COLO668 (cell line): ENCODE measurements at regions not wholly inside any gene's neighbourhood (a gene's known extent, or its start where the extent isn't known, plus 50 kb on each side); places are given as distances from the start of the nearest gene placed in this dataset.

Source experiments
- DNase-seq: peaks from one replicate; lab custom pipeline; 2025; ENCODE audit not compliant: unreplicated experiment; lab: John Stamatoyannopoulos, UW

GRCh38 chr7:98518159-98518947 is 98.7 kb upstream of the NPTX2 start:
- no peak for DNase-seq

DNA sequence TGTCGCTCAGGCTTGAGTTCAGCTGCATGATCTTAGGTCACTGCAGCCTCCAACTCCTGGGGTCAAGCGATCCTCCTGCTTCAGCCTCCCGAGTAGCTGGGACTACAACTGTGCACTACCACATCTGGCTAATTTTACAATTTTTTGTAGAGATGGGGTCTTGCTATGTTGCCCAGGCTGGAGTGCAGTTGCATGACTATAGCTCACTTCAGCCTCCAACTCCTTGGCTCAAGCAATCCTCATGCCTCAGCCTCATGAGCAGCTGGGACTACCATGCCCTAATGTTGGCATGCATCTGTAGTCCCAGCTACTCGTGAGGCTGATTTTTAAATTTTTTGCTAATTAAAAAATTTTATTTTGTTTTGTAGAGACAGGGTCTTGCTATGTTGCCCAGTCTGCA is 101.9 kb upstream of the NPTX2 start:
- no peak for DNase-seq

- no peak for DNase-seq
These were observed 102.7 kb upstream of the NPTX2 start for GRCh38 chr7:98514211-98515031.

GRCh38 chr7:98511175-98511574 is 105.9 kb upstream of the NPTX2 start:
- DNase-seq = no peak

DNA sequence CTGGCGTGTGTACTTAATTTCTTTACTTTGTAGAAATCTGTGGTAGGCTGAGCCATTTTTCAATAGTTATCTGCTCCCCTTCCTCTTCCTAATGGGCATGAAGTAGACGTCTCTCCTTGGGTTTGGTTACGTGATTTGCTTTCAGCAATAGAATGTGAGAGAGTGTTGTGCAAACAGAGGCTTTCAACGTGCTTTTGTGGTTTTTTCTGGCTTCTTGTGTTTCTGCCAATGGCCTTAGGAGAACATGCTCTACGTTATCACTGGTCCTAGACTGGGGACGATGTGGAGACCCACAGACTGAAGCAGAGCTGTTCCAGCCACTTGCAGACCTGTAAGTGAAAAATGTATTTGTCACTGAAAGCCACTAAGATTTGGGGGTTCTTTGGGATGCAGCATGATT is 107.2 kb upstream of the NPTX2 start:
- no peak for DNase-seq

- DNase-seq = no peak
These were observed 105.6 kb upstream of the BAIAP2L1 start for GRCh38 chr7:98506471-98506870.

- no peak for DNase-seq
These were observed 99.9 kb upstream of the BAIAP2L1 start for GRCh38 chr7:98500764-98501163.

DNA sequence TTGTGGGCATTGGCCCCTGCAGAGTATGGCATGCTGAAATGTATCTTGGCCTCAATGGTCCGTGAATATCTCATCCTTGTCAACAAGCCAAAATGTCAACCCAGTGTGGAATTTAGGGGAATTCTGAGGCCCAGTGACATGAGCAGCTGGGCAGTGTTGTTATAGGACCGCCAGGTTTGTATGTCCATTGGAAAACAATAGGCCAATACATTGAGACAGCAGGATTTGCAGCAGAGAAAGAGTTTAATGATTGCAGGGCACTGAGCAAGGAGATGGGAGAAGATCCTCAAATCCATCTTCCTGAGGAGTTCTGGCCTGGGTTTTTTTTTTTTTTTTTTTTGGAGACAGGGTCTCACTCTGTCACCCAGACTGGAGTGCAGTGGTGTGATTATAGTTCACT is 95.7 kb upstream of the BAIAP2L1 start:
- DNase-seq = no peak

- DNase-seq = no peak
These were observed 94.5 kb upstream of the BAIAP2L1 start for GRCh38 chr7:98495200-98495955.

DNA sequence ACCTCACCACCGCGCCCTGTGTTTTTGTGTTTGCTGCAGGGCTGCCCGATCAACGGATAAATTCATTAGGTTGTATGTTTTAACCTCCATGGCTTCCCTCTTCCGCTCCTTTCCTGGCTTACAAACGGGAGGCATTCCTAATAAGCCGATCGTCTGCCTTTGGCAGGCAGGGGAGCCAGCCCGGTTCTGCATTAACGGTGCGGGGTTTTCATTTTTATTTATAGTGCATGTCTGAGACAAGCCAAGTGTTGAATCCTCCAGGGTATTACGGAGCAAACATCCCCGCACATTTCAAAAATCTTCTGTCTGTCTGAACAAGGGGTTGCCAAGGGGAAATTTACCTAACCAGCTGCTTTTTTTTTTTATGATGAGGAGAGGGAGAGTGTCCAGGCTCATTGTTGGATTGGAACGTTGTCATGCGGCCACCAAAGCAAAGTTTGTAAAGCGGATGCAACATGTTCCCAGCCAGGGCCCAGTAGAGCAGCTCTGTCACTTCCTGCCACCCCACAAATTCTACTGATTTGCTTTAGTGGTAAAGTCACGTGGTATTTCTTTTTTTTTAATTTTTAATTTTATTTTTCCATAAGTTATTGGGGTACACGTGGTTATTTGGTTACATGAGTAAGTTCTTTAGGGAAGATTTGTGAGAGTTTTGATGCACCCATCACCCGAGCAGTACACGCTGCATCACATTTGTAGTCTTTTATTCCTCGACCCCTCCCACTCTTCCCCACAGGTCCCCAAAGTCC is 92.3 kb upstream of the BAIAP2L1 start:
- DNase-seq = no peak

DNA sequence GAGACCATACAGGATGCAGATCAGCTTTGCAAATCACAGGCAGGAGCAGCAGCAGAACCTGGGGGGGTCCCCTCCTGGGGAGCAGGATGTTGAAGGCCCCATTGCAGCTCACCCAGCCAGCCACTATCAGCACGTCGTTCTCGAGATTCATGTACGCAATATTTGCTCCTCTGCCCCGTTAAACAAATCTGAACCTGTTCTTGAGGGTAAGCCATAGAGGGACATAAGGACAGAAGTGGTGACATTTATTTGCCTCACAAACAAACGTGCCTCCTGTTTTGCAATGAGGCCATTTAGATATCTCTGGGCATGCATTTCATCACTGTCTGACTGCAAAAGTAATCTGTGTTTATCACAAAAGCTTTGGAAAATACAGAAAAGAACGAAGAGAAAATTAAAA is 87.3 kb upstream of the BAIAP2L1 start:
- no peak for DNase-seq

GRCh38 chr7:98483964-98484545 is 83.2 kb upstream of the BAIAP2L1 start:
- no peak for DNase-seq

DNA sequence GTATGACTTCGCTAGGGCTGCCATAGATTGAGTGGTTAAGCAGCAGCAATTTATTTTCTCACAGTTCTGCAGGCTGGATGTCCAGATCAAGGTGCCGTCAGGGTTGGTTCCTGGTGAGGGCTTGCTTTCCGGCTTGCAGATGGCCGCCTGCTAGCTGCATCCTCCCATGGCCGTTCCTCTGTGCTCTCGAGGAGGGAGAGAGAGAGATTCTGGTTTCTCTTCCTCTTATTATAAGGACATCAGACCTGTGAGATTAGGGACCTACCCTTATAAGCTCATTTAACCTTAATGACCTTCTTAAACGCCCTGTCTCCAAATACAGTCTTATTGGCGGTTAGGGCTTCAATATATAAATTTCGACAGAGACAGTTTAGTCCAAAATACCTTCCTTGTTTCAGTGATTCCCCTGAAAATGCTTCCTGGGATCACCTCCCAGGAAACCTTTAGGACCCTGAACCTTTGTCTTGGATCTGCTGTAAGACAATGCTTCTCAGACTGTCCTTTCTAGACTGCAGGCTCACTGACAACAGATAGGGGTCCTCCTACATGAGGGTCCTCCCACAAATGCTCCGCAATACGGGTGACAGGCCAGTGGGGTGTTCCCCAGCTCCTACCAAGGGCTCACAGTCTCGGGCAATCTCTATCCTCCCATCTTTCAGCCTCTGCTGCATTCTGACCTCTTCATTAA is 82.5 kb upstream of the BAIAP2L1 start:
- no peak for DNase-seq

- DNase-seq = no peak
These were observed 78.4 kb upstream of the BAIAP2L1 start for GRCh38 chr7:98479318-98479717.

DNA sequence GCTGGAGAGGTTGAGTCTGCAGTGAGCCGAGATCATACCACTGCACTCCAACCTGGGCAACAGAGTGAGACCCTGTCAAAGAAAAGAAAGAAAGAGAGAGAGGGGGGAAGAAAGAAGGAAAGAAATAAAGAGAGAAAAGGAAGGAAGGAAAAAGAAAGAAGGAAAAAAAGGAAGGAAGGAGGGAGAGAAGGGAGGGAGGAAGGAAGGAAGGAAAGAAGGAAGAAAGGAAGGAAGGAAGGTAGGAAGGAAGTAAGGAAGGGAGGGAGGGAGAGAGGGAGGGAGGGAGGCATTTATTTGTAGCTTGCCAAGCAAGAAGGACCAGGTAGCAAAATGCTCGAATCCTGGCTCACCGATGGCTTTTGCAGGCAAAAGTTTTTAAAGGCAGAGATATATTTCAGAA is 74.5 kb upstream of the BAIAP2L1 start:
- DNase-seq = no peak

GRCh38 chr7:98474558-98474957 is 73.7 kb upstream of the BAIAP2L1 start:
- no peak for DNase-seq

GRCh38 chr7:98472521-98472954 is 71.6 kb upstream of the BAIAP2L1 start:
- no peak for DNase-seq

DNA sequence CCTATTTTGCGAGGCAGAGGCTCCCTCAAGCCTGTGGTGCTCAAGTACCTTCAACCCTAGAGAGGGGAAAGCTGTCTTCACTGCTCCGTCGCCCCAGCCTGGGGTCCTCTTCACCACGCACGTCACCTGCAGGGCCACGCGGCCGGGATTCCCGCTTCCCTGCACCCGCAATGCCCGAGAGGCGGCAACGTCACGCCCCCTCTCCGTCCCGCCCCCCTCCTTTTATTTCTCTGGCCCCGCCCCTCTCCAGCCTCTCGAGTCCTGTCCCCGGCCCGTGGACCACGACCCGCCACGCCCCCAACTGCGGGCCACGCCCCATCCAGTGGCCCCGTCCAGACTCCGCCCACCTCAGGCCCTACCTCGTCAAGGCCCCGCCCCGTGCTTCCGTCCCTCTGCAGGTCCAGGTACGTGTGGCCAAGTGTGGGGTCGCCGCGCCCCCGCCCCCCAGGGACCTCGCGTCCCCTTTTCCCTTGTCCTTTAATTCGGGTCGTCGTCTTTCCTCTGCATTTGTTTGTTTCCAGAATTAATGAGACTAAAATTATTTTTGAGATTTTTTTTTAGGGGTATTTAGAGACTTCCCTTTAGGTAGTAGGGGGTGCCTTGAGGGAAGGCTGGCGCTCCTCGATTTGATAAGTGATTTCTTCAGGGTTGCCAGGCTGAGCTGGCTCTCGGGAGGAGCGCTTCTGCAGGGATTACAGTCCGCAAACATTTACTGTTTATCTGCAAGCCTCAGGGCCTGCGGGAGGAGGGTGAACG is 69.8 kb upstream of the BAIAP2L1 start:
- no peak for DNase-seq

DNA sequence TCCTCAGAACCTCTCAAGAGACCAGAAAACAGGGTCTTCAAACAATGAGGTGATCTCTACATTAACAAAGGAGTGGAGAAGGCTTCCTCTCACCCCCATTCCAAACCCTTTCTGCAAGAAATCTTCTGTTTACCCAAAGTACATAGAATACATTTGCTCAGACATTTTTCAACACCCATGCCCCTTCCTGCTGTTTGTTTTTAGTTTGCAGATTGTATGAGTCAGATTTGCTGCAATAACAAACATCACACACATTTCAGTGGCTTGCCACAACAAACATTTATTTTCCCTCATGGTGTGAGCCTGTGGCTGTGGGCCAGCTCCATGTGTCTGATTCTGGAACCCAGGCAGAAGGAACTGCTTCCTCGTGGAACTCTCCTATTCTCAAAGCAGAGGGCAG is 68.2 kb upstream of the BAIAP2L1 start:
- DNase-seq = no peak
